ENCODE measurements at regions not wholly inside any gene's neighbourhood (a gene's known extent, or its start where the extent isn't known, plus 50 kb on each side); places are given as distances from the start of the nearest gene placed in this dataset.

- no peak for DNase-seq (ENCODE audit: low spot score)
These were observed 51.4 kb downstream of the MARCHF4 start for GRCh38 chr2:216320852-216321251.

GRCh38 chr2:216319771-216320170 is 52.5 kb downstream of the MARCHF4 start:
- no peak for DNase-seq (ENCODE audit: low spot score)

DNA sequence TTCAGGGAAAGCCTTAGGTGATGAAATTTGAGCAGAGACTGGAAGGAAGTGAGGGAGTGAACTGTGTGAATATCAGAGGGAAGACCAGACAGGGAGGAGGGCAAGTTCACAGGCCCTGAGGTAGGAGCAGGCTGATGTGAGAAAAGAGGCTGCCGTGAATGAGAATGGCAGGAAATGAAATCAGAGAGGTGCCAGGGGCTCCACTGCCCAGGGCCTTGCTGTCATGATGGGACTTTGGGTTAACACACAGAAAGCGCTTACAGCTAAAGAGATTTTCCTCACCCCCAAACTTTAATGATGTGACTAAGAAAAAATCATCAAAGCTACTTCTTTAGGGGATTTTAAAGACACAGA is 53.8 kb downstream of the MARCHF4 start:
- DNase-seq (ENCODE audit: low spot score): no peak

DNA sequence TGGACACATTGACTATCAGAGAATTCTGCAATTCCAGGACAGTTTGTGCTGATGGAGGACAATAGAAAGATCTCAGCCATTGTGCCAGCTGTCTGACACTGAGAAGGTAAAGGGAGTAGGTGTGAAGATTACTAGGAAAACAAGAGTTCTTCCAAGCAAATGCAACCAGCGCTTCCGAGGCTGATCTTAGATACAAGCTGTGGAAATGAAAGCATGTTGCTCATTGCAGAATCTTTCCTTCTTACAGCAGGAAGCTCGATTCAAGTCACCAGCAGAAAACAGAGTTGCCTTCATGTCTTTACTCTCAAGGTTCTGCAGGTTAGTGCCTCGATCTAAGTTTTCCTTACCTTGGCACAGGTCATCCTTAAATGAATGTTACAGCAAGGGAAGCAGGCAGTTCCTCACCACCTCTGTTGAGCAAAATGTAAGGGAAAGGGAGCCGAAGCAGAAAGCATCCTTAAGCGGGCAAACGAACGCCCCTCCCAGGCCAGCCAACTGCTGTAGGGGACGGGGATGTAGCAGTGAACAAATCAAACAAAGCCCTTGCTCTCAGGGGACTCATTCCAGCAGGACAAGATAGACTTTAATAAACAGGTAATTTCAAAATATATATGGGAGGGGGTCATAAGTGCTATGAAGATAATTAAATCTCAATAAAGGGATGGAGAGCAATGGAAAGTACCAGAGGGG is 54.3 kb downstream of the MARCHF4 start:
- DNase-seq (ENCODE audit: low spot score): no peak

DNA sequence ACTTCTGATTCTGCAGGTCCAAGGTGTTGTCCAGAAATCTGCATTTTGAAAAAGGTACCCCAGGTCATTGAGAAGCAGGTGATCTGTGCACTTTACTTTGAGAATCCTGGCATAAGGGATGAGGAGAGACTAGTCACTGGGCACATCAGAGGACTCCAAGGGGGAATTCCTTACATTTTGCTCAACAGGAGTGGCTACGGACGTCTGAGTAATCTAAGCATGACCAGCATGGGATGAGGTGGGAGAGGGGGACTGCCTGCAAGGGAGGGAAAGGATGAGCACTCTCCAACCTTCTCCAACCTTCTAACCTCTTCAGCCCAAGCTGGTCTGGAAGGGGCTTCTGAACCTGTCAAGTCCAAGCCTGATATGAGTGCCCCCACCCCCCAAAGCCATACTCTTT is 55.5 kb downstream of the MARCHF4 start:
- DNase-seq (ENCODE audit: low spot score): no peak

GRCh38 chr2:216315802-216316603 is 56.3 kb downstream of the MARCHF4 start:
- DNase-seq (ENCODE audit: low spot score): no peak

DNA sequence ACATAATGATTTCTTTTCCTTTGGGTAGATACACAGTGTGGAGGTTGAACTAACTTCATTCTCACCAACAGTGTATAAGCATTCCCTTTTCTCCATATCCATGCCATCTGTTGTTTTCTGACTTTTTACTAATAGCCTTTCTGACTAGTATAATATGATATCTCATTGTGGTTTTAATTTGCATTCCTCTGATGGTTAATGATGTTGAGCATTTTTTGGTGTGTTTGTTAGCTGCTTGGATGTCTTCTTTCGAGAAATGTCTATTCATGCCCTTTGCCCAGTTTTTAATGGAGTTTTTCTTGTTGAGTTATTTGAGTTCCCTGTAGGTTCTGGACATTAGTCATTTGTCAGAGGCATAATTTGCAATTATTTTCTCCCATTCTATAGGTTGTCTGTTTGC is 59.8 kb downstream of the MARCHF4 start:
- DNase-seq (ENCODE audit: low spot score): no peak

- no peak for DNase-seq (ENCODE audit: low spot score)
These were observed 63.7 kb downstream of the MARCHF4 start for GRCh38 chr2:216308576-216308975.

DNA sequence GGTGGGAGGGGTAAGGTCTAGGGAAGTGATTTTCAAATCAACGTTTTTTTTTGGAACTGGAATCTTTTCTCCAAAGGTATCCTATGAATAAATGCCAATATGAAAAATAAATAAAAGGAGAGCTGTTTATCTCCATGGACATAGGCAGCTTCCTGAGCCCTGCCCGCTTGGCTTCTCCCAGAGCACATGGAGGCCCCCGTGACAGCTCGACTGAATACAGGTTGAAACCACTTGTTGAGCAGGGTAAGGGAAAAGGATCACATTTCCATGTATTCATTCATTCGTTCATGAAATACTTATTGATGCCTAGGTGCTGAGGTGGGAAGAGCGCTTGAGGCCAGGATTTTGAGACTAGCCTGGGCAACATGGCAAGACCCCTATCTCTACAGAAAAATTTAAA is 64.8 kb downstream of the MARCHF4 start:
- DNase-seq (ENCODE audit: low spot score): no peak

- DNase-seq (ENCODE audit: low spot score): no peak
These were observed 65.4 kb downstream of the MARCHF4 start for GRCh38 chr2:216306868-216307267.

- no peak for DNase-seq (ENCODE audit: low spot score)
These were observed 66.7 kb downstream of the MARCHF4 start for GRCh38 chr2:216305574-216305973.

DNA sequence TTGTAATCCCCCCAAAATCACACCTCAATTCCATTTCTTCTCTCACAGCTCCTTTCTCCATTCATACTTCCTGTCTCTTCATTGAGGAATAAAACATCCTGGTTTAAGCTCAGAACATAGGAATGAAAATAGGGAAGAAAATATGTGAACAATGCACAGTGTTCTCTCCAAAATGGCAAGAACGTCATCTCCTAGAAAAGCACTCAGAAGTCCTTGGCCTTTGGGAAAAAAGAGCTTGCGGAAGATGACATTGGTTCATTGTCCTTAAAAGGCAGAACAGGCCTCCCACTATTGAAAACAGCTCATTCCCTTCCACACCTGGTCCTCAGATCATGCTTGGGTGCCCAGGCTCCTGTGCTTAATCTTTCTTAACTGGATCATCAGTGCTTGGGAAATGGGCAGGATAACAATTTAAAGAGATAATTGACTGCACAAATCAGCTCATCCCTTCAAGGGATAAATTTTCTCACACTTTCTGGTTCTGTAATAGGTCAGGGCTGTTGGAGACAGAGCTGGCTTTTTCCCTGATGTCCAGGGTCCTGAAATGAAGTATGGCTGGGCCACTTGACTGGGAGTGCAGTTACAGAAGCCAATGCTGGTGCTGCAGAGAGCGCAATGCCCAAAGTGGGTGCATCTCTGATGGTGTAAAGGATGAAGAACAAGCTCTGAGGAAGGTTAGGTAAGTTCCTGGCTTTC is 69.2 kb downstream of the MARCHF4 start:
- DNase-seq (ENCODE audit: low spot score): no peak

DNA sequence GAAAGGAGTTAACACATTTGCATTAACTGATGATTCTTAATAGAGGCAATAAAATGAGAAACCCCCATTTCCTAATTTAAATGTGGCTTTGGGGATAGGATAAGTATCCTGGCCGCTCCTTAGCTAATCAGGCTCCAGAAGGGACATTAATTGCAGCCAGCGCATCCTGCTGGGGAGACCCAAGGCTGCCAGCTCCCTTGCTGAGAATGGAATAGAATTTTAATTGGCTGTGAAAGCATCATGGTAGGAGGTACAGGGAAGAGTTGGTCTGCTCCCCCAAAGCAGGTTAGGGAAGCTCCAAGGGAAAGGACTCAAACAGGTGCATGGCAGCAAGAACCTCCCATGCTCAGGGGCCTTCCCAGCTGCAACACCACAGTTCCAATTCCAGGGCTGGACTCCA is 71.4 kb downstream of the MARCHF4 start:
- DNase-seq (ENCODE audit: low spot score): no peak

DNA sequence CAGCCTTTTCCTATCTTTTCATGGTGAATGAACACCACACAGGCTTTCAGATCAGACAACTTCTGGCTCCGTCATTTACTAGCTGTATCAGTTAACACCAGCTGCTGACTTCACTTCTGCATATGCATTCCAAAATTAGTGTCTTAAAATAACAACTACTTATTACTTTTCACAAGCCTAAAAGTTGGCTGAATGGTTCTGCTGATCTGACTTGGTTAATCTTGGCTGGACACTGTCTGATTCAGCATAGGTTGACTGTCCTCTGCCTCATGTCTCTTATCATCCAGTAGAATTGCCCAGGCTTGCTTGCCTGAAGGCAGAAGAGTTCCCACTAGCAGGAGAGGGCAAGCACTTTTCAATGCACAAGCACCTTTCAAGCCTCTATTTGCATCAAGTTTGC is 72.7 kb downstream of the MARCHF4 start:
- no peak for DNase-seq (ENCODE audit: low spot score)

- no peak for DNase-seq (ENCODE audit: low spot score)
These were observed 73.4 kb downstream of the MARCHF4 start for GRCh38 chr2:216298719-216299495.

- DNase-seq (ENCODE audit: low spot score): no peak
These were observed 75.4 kb downstream of the MARCHF4 start for GRCh38 chr2:216296856-216297255.

DNA sequence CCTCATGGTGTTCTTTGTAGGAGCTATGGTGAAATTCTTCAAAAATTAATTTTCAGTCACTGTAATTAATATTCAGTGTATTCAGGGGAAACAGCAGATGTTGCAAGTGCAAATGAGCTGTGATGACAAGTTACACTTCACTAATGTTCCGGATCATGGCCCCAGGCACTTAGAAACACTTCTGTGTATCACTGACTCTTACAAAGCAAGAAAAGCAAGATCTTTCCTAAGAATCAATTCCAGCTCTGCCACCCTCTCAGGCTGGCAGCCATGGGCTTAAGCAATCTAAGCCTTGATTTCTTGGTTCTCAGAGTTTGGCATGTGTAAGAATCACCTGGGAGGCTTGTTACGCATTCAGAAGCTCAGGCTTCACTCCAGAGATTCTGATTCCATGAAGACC is 78.0 kb downstream of the MARCHF4 start:
- no peak for DNase-seq (ENCODE audit: low spot score)

- no peak for DNase-seq (ENCODE audit: low spot score)
These were observed 78.4 kb downstream of the MARCHF4 start for GRCh38 chr2:216293883-216294282.

DNA sequence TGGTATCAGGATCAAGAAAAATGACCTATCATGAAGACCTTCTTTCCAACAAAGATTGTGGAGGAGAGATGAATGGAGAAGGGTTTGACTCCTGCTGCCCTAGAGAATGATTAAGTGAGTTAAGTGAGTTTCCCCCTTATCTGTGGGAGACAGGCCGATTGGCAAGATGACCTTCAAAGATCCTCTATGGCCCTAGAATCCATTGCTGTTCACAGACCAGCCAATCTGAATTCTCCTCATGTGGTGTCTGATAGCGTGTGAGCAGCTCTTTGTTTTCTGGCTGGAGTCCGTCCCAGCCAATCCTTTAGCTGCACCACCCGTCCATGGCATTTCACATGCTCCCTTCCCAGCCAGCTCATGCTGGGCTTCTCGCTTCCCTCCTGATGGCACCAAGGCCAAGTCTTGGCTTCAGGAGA is 79.4 kb downstream of the MARCHF4 start:
- DNase-seq (ENCODE audit: low spot score): no peak

DNA sequence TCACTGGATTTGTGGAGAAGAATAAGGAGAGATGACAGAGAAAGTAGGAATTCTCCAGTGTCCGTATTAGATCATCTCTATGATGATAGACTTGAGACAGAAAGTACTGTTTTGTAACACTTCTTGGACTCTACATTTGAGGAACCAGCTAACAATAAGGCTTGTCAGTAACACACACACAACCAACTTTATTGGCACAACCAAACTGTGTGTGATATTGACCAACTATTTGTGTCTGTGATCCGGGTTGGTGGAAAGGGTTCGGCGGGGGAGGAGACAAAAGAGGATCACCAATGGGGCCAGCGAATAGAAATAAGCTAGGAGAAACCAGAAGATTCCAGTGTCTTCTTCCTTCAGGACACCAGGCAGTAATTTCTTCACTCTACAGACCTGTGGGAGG is 79.8 kb downstream of the MARCHF4 start:
- no peak for DNase-seq (ENCODE audit: low spot score)

GRCh38 chr2:216289470-216289869 is 82.8 kb downstream of the MARCHF4 start:
- DNase-seq (ENCODE audit: low spot score): no peak

DNA sequence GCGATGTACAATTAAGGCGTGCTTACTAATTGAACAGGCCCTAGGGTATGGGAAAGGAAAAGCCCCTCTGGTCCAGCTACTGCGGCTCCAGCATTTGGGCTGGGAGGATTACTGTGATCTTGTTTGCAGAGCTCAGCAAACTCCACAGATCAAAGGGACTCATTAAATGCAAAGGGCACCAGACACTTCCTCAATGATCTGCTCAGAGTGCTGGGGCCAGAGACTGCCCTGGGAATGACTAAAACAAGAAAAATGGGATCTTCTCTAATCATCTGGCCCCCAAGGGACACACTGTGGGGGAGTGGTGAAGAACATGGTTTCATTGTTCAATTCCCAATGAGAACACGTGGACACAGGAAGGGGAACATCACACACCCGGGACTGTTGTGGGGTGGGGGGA is 85.0 kb downstream of the MARCHF4 start:
- DNase-seq (ENCODE audit: low spot score): no peak

All from germinal center (tissue), 1 donor.